Suprapubic skin (tissue), 4 donors: ENCODE measurements at regions not wholly inside any gene's neighbourhood (a gene's known extent, or its start where the extent isn't known, plus 50 kb on each side); places are given as distances from the start of the nearest gene placed in this dataset.

Experiments
- EP300 ChIP-seq: sonication (generic); formaldehyde crosslinking; IDR thresholded peaks from one replicate; pipeline ENCODE4 v1.6.1; 2017; ENCODE audit warnings: antibody characterized with exemption
- POLR2A ChIP-seq, 2 donors: fragments of 450-650 bp; IDR thresholded peaks; one replicate each; pipeline ENCODE4 v1.6.1; 2017; ENCODE audit warnings: antibody characterized with exemption in 2 of 2, mild to moderate bottlenecking in 2 of 2, moderate library complexity in 2 of 2
- POLR2AphosphoS5 ChIP-seq, 3 donors: sonication (generic); formaldehyde crosslinking; IDR thresholded peaks; one replicate each; pipeline ENCODE4 v1.6.1; 2017; ENCODE audit warnings: antibody characterized with exemption in 3 of 3
- TF ChIP-seq, protein P1 (sequence below), 2 donors: fragments of 200-600 bp in 1 of 2; fragments of 450-650 bp in 1 of 2; sonication (generic) in 1 of 2; IDR thresholded peaks; one replicate each; pipeline ENCODE4 v1.5.1; 2016 to 2019; ENCODE audit warnings: antibody characterized with exemption in 2 of 2, mild to moderate bottlenecking in 1 of 2, moderate library complexity in 1 of 2

DNA sequence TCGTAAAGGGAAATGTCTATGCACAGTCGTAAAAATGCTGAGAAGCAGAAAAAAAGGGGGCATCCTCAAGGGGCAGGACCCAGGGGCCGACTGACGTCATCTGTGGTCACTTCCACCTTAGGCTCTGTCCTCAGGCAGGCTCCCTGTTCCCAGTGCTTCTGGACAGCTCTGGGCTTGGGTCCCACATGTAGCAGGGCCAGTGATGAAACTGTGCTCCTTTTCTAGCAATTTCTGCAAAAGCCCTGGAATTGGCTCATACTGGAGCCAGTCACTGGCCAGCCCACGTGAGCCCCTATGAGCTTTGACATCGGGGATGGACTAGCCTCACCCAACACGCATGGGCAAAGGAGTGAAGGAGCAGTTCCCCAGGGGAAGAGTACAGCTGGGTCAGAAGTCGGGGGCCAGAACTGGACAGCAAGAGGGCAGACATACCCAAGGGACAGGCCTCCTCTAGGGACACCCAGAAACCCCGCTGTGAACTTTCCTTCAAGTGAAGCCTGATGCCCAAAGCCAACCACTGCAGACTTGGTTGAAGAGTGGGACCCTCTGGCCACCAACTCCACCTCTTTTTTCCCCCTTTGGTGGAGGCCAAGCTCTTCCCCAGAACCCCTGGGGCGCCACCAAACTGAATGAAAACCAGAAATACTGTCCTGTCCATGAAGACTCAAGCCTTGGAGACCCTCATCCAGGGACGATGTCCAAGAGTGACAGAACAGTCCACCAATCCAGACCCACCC lies 1349.0 kb downstream of the BRD1 start:
- TF ChIP-seq, protein P1, sequence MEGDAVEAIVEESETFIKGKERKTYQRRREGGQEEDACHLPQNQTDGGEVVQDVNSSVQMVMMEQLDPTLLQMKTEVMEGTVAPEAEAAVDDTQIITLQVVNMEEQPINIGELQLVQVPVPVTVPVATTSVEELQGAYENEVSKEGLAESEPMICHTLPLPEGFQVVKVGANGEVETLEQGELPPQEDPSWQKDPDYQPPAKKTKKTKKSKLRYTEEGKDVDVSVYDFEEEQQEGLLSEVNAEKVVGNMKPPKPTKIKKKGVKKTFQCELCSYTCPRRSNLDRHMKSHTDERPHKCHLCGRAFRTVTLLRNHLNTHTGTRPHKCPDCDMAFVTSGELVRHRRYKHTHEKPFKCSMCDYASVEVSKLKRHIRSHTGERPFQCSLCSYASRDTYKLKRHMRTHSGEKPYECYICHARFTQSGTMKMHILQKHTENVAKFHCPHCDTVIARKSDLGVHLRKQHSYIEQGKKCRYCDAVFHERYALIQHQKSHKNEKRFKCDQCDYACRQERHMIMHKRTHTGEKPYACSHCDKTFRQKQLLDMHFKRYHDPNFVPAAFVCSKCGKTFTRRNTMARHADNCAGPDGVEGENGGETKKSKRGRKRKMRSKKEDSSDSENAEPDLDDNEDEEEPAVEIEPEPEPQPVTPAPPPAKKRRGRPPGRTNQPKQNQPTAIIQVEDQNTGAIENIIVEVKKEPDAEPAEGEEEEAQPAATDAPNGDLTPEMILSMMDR (IDR thresholded peaks at IDR 0.05), result no peak
- TF ChIP-seq POLR2A (IDR thresholded peaks at IDR 0.05), result no peak
- no peak for TF ChIP-seq POLR2AphosphoS5 (IDR thresholded peaks at IDR 0.05)
- no peak for TF ChIP-seq EP300
